HG02981 (cell line): ENCODE measurements at regions not wholly inside any gene's neighbourhood (a gene's known extent, or its start where the extent isn't known, plus 50 kb on each side); places are given as distances from the start of the nearest gene placed in this dataset.

Experiments used
- ATAC-seq: cut with Tn5 transposase; IDR thresholded peaks from one replicate; pipeline ENCODE4 v1.9.1; 2021; ENCODE audit warnings: mild to moderate bottlenecking, moderate library complexity; ENCODE audit not compliant: unreplicated experiment

DNA sequence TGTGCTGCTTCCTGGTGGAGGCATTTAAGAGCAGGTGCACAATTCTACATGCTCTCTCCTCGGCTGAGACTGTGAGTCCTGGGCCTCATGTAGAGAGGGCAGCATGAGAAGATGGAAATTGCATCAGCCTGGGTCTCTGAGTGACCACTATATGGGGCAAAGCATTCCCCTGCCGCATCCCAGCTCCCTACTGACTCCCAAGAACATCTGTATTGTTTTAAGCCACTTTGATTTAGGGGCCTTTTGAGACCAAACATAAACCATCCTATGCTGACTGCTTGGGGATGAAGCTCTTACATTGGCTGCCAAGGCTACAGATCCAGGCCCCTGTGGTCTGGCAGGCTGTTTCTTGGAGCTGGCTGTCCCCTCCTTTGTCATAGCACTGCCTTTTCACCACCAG, 101.3 kb upstream of the TBX20 start:
- ATAC-seq, result no peak

DNA sequence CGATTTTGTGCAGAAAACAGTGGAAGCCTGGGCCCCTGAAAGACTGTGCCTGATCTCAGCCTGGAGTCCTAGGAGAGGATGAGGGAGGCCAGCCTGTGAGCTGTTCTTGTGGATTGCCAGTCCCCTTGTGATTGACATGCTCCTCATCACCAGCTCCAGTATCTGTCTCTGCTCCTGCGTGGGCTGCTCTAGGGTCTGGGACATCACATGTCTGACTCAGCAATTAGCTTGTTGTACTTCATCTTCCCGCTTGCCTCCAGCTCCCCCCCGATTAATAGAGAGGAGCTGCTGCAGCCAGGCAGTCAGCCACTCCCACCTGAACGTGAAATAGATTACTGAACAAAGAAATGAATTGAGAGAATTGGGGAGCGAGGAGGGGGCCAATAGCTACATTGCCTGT, 99.6 kb upstream of the TBX20 start:
- ATAC-seq, result no peak

DNA sequence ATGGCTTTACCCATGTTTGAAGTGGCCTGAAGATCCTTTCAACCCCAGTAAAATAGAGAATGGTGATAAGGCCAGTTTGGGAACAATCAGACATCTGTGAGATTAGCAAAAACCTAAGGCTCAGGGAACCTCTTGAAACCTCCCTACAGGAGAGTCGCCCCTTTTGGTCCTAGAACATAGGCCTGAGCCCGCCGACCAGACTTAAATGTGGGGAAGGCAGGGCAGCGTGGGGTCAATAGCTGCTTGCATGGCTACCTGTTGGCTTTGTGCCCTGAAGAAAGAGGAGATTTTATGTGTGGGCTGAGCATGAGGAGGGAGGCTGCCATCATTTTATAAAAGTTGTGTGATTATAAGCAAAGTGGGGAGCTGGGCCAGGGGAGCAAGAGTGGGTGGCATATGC, 97.6 kb upstream of the TBX20 start:
- ATAC-seq, result no peak

DNA sequence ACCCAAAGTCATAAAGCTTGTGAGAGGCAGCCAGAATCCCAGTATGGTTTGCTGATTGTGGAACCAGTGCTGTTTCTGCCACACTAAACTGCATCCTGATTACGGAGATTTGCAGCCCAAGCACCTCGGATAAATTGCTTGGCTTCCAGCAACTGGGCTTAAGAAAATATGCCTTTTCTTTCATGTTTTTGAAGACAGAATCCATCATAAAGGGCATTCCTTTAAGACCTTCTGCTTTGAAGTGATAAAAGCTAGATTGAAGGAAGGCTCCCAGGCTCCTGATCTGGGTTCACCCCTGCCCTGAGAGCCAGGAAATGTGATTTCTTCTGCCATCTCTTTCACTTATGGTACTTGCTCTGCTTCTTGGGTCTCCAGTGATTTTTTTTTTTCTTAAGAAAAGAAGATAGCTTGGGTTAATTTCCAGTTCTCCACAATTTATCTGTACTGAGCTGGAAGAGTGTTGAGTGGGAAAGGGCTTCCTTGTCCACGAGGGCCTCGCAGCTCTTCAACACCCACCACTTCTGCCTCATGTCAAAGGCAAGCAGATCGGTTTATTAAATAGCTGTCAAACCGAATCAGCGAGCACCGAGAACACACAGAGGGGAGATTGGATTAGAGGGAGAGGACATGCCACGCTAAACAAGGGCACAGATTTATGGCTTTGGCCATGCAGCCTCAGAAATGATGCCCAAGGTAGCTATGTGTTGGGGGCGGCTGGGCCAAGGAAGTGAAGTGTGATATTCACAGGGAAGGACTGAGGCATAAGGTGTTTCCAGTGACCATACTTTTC, 94.9 kb upstream of the TBX20 start:
- ATAC-seq, result no peak

DNA sequence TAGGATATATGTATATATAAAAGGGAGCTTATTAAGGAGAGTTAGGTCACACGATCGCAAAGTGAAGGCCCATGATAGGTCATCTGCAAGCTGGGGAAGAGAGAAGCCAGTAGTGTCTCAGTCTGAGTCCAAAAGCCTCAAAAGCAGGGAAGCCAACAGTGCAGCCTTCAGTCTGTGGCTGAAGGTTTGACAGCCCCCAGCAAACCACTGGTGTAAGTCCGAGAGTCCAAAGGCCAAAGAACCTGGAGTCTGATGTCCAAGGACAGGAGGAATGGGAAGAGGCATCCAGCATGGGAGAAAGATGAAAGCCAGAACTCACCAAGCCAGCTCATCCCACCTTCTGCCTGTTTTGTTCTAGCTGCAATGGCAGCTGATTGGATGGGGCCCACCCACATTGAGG, 88.9 kb upstream of the TBX20 start:
- no peak for ATAC-seq

DNA sequence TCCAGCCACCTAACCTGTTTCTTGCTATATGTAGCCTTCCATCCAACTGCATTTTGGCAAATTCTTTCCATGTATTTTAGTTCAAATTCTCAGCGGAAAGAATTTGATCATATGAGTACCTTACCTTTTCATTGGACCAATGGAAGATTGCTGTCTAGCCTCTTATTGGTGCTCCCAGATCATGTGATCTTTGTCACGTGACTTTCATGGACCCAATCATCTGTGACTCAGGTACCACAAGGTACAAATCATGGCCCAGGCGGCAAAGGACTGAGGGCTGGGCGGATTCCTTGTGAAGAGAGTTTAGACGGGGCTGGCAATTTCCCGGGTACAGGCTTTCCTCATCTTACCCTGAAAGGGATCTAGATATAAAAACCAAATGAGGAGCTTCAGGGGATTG, 85.9 kb upstream of the TBX20 start:
- no peak for ATAC-seq

DNA sequence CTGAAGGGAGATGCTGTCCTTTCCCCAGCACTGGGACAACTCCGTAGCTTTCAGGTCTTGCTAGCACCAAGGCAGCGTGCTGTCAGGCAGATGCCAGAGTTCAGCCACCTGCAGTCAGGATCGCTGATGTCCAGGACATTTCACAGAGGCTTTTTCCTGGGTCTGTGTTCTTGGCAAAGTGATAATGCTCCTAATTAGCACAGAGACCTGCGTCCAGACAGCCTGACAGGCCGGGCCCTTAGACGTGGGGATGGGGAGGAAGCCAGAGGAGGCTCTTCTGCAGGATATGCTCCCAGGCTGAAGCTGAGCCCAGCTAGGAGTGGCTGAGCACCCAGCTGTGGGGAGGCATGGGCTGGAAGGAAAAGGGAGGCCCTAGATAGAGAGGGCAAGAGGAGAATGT, 82.5 kb upstream of the TBX20 start:
- no peak for ATAC-seq

DNA sequence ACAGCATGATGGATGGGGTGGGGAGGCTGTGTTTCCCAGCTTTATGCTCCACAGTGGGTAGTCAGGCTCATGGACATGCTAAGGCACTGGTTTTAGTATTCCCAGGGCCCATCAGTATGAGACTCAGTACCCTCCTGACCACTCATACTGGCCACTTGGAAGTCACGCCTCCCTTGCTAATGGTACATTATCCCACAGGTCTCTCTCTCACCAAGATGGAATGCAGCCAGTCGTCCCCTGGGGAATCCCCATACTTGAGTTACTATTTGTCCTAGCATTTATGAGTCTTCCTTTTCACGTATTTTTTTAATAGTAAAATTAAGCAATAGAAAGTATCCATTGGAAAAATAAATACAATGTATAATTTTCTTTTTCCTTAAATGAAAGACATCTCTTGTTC, 80.6 kb upstream of the TBX20 start:
- no peak for ATAC-seq

DNA sequence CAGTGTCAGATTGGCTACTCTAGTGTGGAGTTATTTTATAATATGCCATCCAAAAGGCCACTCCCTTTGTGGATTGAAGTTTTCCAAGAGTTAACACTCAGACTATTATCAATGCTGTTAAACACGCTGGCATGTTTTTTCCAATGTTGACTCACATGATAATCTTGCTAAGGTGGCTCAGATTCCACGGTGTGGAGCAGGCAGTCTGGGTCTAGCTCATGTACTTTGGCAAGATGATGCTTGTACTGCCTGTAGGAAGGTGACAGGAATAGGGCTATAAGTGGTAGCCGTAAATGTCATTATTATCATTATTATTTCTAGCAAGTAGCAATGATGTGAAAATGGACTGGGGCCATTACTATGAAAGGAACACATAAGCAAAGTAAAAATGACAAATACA, 79.4 kb upstream of the TBX20 start:
- ATAC-seq, result no peak

DNA sequence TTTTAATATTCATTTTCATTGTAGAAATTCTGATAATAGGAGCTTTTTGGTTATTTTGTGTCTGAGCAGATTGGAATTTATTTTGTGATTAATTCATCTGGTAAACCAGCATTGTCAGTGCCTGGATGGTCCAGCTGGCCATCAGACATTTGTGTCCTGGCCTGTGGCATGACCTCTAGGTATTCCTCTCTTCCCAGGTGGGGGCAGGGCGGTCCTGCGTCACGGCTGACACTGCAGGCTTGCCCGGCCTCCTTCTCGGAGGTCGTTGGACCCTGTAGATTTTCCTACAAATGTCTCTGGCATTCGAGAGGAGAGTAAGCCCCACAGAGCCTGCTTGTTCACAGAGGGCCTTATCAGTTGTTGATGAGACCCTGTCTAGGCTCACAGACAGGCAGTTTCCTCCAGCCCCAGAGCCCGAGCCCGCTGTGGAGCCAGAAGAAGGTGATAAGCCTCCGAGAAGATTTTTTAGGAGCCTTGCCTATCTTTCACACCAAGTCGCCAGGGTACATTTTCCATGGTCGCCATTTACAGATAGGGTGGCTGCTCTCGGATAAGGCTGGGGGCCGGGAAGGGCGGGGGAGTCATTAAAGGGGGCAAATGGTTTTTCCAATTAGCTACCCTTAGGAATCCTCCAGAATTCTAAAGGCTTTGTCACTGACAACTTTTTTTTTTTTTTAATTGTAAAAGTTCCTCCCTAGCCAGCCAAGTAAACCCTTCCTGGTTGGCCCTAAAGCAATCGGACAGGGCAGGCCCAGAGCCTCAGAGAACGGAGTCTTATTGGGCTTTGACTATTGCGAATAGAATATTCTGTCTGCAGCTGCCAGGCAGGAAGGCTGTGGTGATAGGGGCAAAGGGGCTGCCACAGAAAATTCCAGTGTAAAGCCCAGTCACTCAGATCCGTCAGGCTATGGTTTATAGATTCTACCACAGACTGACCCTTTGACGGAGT, 78.1 kb upstream of the TBX20 start:
- no peak for ATAC-seq

DNA sequence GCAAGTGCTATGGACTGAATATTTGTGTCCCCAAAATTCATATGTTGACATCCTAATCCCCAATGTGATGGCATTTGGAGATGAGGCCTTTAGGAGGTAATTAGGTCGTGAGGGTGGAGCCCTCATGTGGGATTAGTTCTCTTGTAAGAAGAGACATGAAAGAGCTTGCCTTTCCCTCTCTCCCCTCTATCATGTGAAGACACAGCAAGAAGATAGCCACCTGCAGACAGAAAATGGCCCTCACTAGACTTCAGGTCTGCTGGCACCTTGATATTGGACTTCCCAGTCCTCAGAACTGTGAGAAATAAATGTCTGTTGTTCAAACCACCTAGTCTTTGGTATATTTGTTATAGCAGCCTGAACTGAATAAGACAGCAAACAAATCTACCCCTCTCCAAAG, 75.1 kb upstream of the TBX20 start:
- no peak for ATAC-seq

DNA sequence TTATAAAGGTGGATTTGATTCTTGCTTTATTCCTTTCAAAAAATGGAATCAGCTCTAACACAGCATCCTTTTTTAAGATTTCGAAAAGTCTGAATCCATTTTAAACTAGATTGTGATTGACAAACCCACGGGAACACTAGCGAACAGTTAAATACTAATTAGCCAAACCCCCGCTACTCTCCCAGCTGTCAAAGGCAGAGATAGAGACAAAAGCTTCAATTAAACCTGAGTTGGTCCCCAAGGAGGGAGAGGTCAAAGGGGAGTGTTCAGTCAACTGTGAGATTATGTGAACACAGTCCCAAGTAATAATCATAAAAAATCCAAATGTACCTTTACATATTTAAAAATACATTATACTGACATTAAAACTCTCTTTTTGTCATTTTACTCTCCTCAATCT, 65.7 kb upstream of the TBX20 start:
- ATAC-seq, result no peak

DNA sequence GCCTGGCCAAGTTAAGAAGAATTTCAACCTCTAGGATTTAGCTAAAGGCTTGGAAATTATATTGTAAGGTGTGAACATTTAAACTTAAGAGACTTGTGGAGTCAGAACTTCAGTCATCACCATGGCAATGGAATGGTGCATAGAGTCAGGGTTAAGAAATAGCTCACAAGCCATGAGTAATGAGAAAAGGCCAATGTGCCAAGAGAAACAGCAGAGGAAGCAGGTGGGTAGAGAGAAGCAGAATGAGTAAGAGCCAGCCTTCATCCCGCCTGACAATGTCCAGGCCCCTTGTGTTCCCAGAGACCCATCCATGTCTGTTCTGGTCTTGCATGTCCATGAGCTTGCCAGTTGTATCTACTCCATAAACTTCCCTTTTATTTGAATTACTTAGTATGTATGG, 62.6 kb upstream of the TBX20 start:
- ATAC-seq, result no peak

DNA sequence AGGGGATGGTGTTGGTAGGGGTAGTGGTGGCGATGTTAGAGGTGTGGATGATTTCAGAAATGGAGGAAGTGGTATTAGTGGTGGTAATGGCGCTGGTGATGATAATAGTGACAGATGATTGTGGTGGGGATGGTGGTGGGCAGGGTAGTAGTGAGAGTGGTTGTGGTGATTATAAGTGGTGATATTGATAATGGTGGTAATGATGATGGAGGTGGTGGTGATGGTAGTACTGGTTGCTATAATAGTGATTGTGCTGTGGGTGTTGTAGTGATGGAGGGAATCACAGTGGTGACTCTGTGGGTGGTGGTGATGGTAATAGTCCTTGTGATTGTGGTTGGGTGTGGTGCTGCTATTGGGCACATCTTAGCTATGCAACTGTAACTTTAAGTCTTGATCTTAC, 61.6 kb upstream of the TBX20 start:
- ATAC-seq, result no peak

DNA sequence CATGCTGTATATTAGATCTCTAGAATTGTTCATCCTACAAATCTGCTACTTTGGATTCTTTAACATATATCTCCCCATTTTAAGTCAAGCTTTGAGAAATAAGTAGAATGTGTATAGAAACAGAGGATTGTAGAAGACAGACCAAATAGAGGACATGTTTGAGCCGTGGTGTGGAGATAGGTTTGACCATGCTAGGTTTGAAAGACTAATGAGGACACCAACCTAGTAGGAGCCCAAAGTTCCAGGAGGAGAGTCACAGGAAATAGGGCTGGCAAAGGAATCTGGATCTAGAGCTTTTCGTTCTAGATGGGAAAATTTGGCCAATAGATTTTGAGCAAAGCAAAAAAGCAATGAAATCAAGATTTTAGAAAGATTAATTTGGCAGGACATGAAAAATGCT, 60.5 kb upstream of the TBX20 start:
- ATAC-seq, result no peak

DNA sequence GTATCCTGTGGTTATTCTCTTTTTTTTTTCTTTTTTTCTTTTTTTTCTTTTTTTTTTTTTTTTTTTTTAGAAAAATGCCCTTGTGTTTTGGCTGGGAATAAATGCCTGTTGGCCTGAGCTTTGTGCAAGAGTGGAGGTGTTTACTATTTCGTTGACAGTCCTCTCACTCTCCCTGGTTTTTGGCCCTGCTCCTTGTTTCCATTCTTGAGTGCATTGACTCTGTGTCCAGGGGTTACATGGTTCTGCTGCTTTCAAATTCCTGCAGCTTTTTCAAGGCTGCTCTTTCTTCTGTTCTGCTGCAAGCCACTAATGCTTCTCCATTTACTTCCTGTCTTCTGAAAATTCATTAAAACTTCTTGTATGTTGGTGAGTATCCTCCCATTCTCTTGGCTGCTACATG, 59.7 kb upstream of the TBX20 start:
- no peak for ATAC-seq
